ENCODE measurements at regions not wholly inside any gene's neighbourhood (a gene's known extent, or its start where the extent isn't known, plus 50 kb on each side); places are given as distances from the start of the nearest gene placed in this dataset.

DNA sequence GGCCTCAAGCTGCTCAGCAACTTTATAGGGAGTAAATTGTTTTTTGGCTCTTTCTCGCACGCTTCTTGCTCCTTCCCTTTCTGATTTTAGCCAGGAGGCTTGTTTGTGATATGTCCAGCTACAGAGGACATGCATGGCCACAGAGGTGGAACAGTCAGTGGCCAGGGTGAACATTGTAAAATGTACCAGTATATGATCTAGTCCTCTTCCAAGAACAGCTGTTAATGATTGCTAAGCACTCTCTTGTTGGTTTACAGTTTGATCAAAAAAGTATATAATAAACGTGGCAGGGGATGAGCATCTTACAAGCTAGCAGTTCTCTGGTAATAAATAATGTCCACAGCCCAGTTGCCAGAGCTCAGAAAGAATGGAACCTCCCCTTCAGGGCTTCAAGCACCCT, 461.7 kb upstream of the DYNLRB2 start:
- Histone ChIP-seq H3K9me2 (replicated peaks; ENCODE audit: low read length) (no peaks in the 10 kb centered on the region), H3K79me2 (ENCODE audit: low read length) (no peaks in the 10 kb centered on the region), H3K4me2 (ENCODE audit: low read length) (no peak overlapping the region), H3K27ac (ENCODE audit: low read length) (no peak overlapping the region), H3F3A (ENCODE audit: low read length, unreplicated experiment) (no peaks in the 10 kb centered on the region), H3K36me3 (ENCODE audit: low read depth, low read length) (no peaks in the 10 kb centered on the region), H3K9ac (ENCODE audit: low read length) (no peak overlapping the region), H3K4me1 (ENCODE audit: insufficient read depth, low read length) (no peaks in the 10 kb centered on the region), H3K27me3 (ENCODE audit: low read length) (no peaks in the 10 kb centered on the region), H2AFZ (ENCODE audit: low read length) (no peak overlapping the region), H4K20me1 (ENCODE audit: low read length) (no peaks in the 10 kb centered on the region), H3K4me3 (ENCODE audit: low read length) (no peak overlapping the region), H3K9me3 (ENCODE audit: low read length) (no peaks in the 10 kb centered on the region)
- ATAC-seq = no peak
- TF ChIP-seq, protein P1, sequence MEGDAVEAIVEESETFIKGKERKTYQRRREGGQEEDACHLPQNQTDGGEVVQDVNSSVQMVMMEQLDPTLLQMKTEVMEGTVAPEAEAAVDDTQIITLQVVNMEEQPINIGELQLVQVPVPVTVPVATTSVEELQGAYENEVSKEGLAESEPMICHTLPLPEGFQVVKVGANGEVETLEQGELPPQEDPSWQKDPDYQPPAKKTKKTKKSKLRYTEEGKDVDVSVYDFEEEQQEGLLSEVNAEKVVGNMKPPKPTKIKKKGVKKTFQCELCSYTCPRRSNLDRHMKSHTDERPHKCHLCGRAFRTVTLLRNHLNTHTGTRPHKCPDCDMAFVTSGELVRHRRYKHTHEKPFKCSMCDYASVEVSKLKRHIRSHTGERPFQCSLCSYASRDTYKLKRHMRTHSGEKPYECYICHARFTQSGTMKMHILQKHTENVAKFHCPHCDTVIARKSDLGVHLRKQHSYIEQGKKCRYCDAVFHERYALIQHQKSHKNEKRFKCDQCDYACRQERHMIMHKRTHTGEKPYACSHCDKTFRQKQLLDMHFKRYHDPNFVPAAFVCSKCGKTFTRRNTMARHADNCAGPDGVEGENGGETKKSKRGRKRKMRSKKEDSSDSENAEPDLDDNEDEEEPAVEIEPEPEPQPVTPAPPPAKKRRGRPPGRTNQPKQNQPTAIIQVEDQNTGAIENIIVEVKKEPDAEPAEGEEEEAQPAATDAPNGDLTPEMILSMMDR (conservative IDR thresholded peaks at IDR 0.05; ENCODE audit: low read depth, low read length) = no peak
- TF ChIP-seq EZH2phosphoT487 (IDR thresholded peaks at IDR 0.05; ENCODE audit: borderline replicate concordance, low read length) (no peak), EZH2 (IDR thresholded peaks at IDR 0.05; ENCODE audit: low read length, unreplicated experiment) (no peak)
- no TSS peak for BruUV-seq (replicated peaks)
- no peak for DNase-seq
- POLR2A ChIA-PET (ENCODE audit: unreplicated experiment) = no interaction called here
- intact Hi-C loops (cut with micrococcal nuclease) = no loop called here
- CTCF ChIA-PET = no interaction called here

DNA sequence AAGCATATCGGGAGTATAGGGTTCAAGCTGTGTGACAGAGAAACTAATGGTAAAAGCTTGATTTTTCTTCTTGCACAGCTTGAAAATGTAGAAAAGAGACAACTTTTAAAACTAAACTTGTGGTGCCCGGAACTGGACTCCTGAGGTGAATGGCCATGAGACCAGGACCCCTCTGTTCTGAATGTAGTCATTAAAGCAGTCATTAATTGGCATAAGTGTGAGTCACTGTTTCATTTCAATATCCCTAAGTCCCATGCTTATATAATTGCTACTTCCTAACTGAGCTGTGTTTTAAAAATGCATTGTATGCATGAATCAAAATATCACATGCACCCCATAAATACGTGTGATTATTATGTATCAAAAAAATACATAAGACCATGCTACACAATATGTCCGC, 463.1 kb upstream of the DYNLRB2 start:
- BruUV-seq (replicated peaks) = no TSS peak
- CTCF ChIA-PET = no interaction called here

GRCh38 chr16:80074329-80074728, 466.5 kb upstream of the DYNLRB2 start:
- intact Hi-C loops (cut with micrococcal nuclease) = no loop called here
- H3K79me2 ChIP-seq (ENCODE audit: low read length) = no peaks in the 10 kb centered on the region
- no peak overlapping the region for H3K4me3 ChIP-seq (ENCODE audit: low read length)
- DNase-seq (no peak), ATAC-seq (no peak)
- no peaks in the 10 kb centered on the region for H3K4me1 ChIP-seq (ENCODE audit: insufficient read depth, low read length)
- H2AFZ ChIP-seq (ENCODE audit: low read length) = no peak overlapping the region
- no peaks in the 10 kb centered on the region for H3K27me3 ChIP-seq (ENCODE audit: low read length)
- no peaks in the 10 kb centered on the region for H4K20me1 ChIP-seq (ENCODE audit: low read length)
- no peak for TF ChIP-seq EZH2phosphoT487 (IDR thresholded peaks at IDR 0.05; ENCODE audit: borderline replicate concordance, low read length)
- TF ChIP-seq, protein P1 (conservative IDR thresholded peaks at IDR 0.05; ENCODE audit: low read depth, low read length) = no peak
- TF ChIP-seq EZH2 (IDR thresholded peaks at IDR 0.05; ENCODE audit: low read length, unreplicated experiment) = no peak
- H3F3A ChIP-seq (ENCODE audit: low read length, unreplicated experiment) = no peaks in the 10 kb centered on the region
- POLR2A ChIA-PET (ENCODE audit: unreplicated experiment) = no interaction called here
- CTCF ChIA-PET = no interaction called here
- no peaks in the 10 kb centered on the region for H3K9me2 ChIP-seq (replicated peaks; ENCODE audit: low read length)
- no peaks in the 10 kb centered on the region for H3K36me3 ChIP-seq (ENCODE audit: low read depth, low read length)
- H3K4me2 ChIP-seq (ENCODE audit: low read length) = no peak overlapping the region
- no peaks in the 10 kb centered on the region for H3K9me3 ChIP-seq (ENCODE audit: low read length)
- no peak overlapping the region for H3K9ac ChIP-seq (ENCODE audit: low read length)
- no TSS peak for BruUV-seq (replicated peaks)
- no peak overlapping the region for H3K27ac ChIP-seq (ENCODE audit: low read length)

More for the DNA sequence above, 463.1 kb upstream of the DYNLRB2 start:
- no peak for ATAC-seq
- POLR2A ChIA-PET (ENCODE audit: unreplicated experiment) = no interaction called here
- Histone ChIP-seq H3K9me3 (ENCODE audit: low read length) (no peaks in the 10 kb centered on the region), H3K36me3 (ENCODE audit: low read depth, low read length) (no peaks in the 10 kb centered on the region), H3K4me2 (ENCODE audit: low read length) (no peak overlapping the region), H3K9me2 (replicated peaks; ENCODE audit: low read length) (no peaks in the 10 kb centered on the region), H3K9ac (ENCODE audit: low read length) (no peak overlapping the region), H3F3A (ENCODE audit: low read length, unreplicated experiment) (no peaks in the 10 kb centered on the region), H2AFZ (ENCODE audit: low read length) (no peak overlapping the region), H4K20me1 (ENCODE audit: low read length) (no peaks in the 10 kb centered on the region), H3K79me2 (ENCODE audit: low read length) (no peaks in the 10 kb centered on the region), H3K27ac (ENCODE audit: low read length) (no peak overlapping the region), H3K27me3 (ENCODE audit: low read length) (no peaks in the 10 kb centered on the region), H3K4me1 (ENCODE audit: insufficient read depth, low read length) (no peaks in the 10 kb centered on the region), H3K4me3 (ENCODE audit: low read length) (no peak overlapping the region)
- DNase-seq = no peak
- no peak for TF ChIP-seq EZH2 (IDR thresholded peaks at IDR 0.05; ENCODE audit: low read length, unreplicated experiment)
- TF ChIP-seq, protein P1 (conservative IDR thresholded peaks at IDR 0.05; ENCODE audit: low read depth, low read length) = no peak
- no peak for TF ChIP-seq EZH2phosphoT487 (IDR thresholded peaks at IDR 0.05; ENCODE audit: borderline replicate concordance, low read length)
- intact Hi-C loops (cut with micrococcal nuclease) = no loop called here

Data from PC-3 (cell line).